ENCODE measurements at regions not wholly inside any gene's neighbourhood (a gene's known extent, or its start where the extent isn't known, plus 50 kb on each side); places are given as distances from the start of the nearest gene placed in this dataset.

- TF ChIP-seq CTCF (IDR thresholded peaks at IDR 0.05; ENCODE audit: insufficient read depth, low read depth, low read length): no peak
- DNase-seq (ENCODE audit: low read depth): no peak
- no peak overlapping the region for H3K4me3 ChIP-seq (ENCODE audit: low read depth, low read length)
Measured at GRCh38 chr4:178970433-178971140, 1528.3 kb upstream of the AGA start.

- TF ChIP-seq CTCF (IDR thresholded peaks at IDR 0.05; ENCODE audit: insufficient read depth, low read depth, low read length): no peak
- DNase-seq (ENCODE audit: low read depth): no peak
- no peak overlapping the region for H3K4me3 ChIP-seq (ENCODE audit: low read depth, low read length)
Measured at GRCh38 chr4:178976861-178977260, 1534.6 kb upstream of the AGA start.

GRCh38 chr4:178993306-178993705, 1551.1 kb upstream of the AGA start:
- TF ChIP-seq CTCF (IDR thresholded peaks at IDR 0.05; ENCODE audit: insufficient read depth, low read depth, low read length): no peak
- H3K4me3 ChIP-seq (ENCODE audit: low read depth, low read length): no peak overlapping the region
- DNase-seq (ENCODE audit: low read depth): no peak

- no peak overlapping the region for H3K4me3 ChIP-seq (ENCODE audit: low read depth, low read length)
- TF ChIP-seq CTCF (IDR thresholded peaks at IDR 0.05; ENCODE audit: insufficient read depth, low read depth, low read length): no peak
- no peak for DNase-seq (ENCODE audit: low read depth)
Measured at GRCh38 chr4:179001918-179002317, 1559.7 kb upstream of the AGA start.

GRCh38 chr4:179007755-179008154, 1565.5 kb upstream of the AGA start:
- no peak for TF ChIP-seq CTCF (IDR thresholded peaks at IDR 0.05; ENCODE audit: insufficient read depth, low read depth, low read length)
- DNase-seq (ENCODE audit: low read depth): no peak
- H3K4me3 ChIP-seq (ENCODE audit: low read depth, low read length): no peak overlapping the region

GRCh38 chr4:179017581-179017980, 1575.3 kb upstream of the AGA start:
- no peak overlapping the region for H3K4me3 ChIP-seq (ENCODE audit: low read depth, low read length)
- DNase-seq (ENCODE audit: low read depth): no peak
- no peak for TF ChIP-seq CTCF (IDR thresholded peaks at IDR 0.05; ENCODE audit: insufficient read depth, low read depth, low read length)

GRCh38 chr4:179027569-179027968, 1585.3 kb upstream of the AGA start:
- no peak for DNase-seq (ENCODE audit: low read depth)
- H3K4me3 ChIP-seq (ENCODE audit: low read depth, low read length): no peak overlapping the region
- no peak for TF ChIP-seq CTCF (IDR thresholded peaks at IDR 0.05; ENCODE audit: insufficient read depth, low read depth, low read length)
